Spleen (tissue), 7 donors: ENCODE measurements at regions not wholly inside any gene's neighbourhood (a gene's known extent, or its start where the extent isn't known, plus 50 kb on each side); places are given as distances from the start of the nearest gene placed in this dataset.

Experiments used
- POLR2A ChIP-seq, 3 donors: fragments of 450-650 bp; IDR thresholded peaks; one replicate each; pipeline ENCODE4 v1.5.1; 2017; ENCODE audit warnings: antibody characterized with exemption in 3 of 3, mild to moderate bottlenecking in 1 of 3
- POLR2AphosphoS5 ChIP-seq, 3 donors: sonication (generic); formaldehyde crosslinking; IDR thresholded peaks; one replicate each; pipeline ENCODE4 v1.5.1; 2017; ENCODE audit warnings: antibody characterized with exemption in 3 of 3
- TF ChIP-seq, protein P1 (sequence below), 11 experiments: fragments of 200-600 bp in 7 of 11; fragments of 450-650 bp in 4 of 11; sonication (generic) in 4 of 11; IDR thresholded peaks in 8 of 11; conservative IDR thresholded peaks in 3 of 11; 1 replicate in 7 of 11; 2 replicates in 4 of 11; pipeline versions ENCODE4 v1.4.0 to v1.8.0; 2016 to 2021; ENCODE audit warnings: antibody characterized with exemption in 11 of 11, inconsistent platforms in 4 of 11, mild to moderate bottlenecking in 1 of 11
- donor health status: DM: no; HTN: no; CAD: no; lungs with moderate emphysema.
- donor health status: DM: no; HTN: no; CAD: no.
- donor health status: DM: no; HTN: no; CAD: no.

GRCh38 chr2:58494071-58494501, 253.0 kb upstream of the FANCL start:
- TF ChIP-seq, protein P1, sequence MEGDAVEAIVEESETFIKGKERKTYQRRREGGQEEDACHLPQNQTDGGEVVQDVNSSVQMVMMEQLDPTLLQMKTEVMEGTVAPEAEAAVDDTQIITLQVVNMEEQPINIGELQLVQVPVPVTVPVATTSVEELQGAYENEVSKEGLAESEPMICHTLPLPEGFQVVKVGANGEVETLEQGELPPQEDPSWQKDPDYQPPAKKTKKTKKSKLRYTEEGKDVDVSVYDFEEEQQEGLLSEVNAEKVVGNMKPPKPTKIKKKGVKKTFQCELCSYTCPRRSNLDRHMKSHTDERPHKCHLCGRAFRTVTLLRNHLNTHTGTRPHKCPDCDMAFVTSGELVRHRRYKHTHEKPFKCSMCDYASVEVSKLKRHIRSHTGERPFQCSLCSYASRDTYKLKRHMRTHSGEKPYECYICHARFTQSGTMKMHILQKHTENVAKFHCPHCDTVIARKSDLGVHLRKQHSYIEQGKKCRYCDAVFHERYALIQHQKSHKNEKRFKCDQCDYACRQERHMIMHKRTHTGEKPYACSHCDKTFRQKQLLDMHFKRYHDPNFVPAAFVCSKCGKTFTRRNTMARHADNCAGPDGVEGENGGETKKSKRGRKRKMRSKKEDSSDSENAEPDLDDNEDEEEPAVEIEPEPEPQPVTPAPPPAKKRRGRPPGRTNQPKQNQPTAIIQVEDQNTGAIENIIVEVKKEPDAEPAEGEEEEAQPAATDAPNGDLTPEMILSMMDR (IDR thresholded peaks at IDR 0.05 in 8 of 11, conservative IDR thresholded peaks at IDR 0.05 in 3 of 11): no peak
- TF ChIP-seq POLR2AphosphoS5 (IDR thresholded peaks at IDR 0.05) (no peak), POLR2A (IDR thresholded peaks at IDR 0.05) (no peak)
